Endothelial cell of umbilical vein (primary cell): ENCODE measurements at regions not wholly inside any gene's neighbourhood (a gene's known extent, or its start where the extent isn't known, plus 50 kb on each side); places are given as distances from the start of the nearest gene placed in this dataset.

ENCODE experiments used
- BruUV-seq: library from RNA; stranded (reverse); fragments of 400-500 nt; replicated peaks from 2 replicates; lab custom pipeline; 2021; lab: Mats Ljungman, UMichigan
- CTCF ChIA-PET: fragments of 300-600, 350-600 bp; sonication (Branson Sonifier 250); formaldehyde crosslinking; loops from one replicate; lab custom pipeline; 2021; ENCODE audit warnings: antibody characterized with exemption, inconsistent platforms; lab: Charles Lee
- POLR2A ChIA-PET: fragments of 300-600, 350-600 bp; sonication (Branson Sonifier 250); formaldehyde crosslinking; loops from one replicate; lab custom pipeline; 2021; ENCODE audit warnings: antibody characterized with exemption, inconsistent platforms; lab: Charles Lee
- DNase-seq: peaks from one replicate; pipeline ENCODE4 v3.0.0-alpha.2; 2011; ENCODE audit warnings: low read depth, low spot score
- FAIRE-seq: peaks from 2 replicates; lab custom pipeline; 2011; peaks lifted over from hg19 to GRCh38; lab: Jason Lieb, UNC
- H2AFZ ChIP-seq: 2 replicates; pipeline ENCODE4 v1.6.0; 2012; ENCODE audit warnings: low read depth, low read length, control low read depth, inconsistent platforms
- H3K27ac ChIP-seq: 2 replicates; pipeline ENCODE4 v1.5.1; 2011; ENCODE audit warnings: low read depth, mild to moderate bottlenecking, control low read depth, low read length, moderate library complexity; ENCODE audit not compliant: insufficient read depth
- H3K27me3 ChIP-seq, 2 experiments: 2 replicates each; pipeline versions ENCODE4 v1.6.0 to v1.6.1; 2011; ENCODE audit warnings: low read length in 2 of 2, mixed read lengths in 1 of 2; ENCODE audit not compliant: control insufficient read depth in 2 of 2, insufficient read depth in 2 of 2
- H3K36me3 ChIP-seq, 2 experiments: 2 replicates in 1 of 2; 3 replicates in 1 of 2; pipeline ENCODE4 v1.5.1; 2011; ENCODE audit warnings: low read length in 2 of 2, mild to moderate bottlenecking in 1 of 2, moderate library complexity in 1 of 2; ENCODE audit not compliant: control insufficient read depth in 2 of 2, insufficient read depth in 2 of 2; ENCODE audit errors: extremely low read depth in 1 of 2
- H3K4me1 ChIP-seq: 3 replicates; pipeline ENCODE4 v1.5.1; 2011; ENCODE audit warnings: mild to moderate bottlenecking, low read length; ENCODE audit not compliant: control insufficient read depth, insufficient read depth; ENCODE audit errors: extremely low read depth
- H3K4me2 ChIP-seq: 2 replicates; pipeline ENCODE4 v1.6.1; 2011; ENCODE audit warnings: low read length, control low read depth, mixed read lengths; ENCODE audit not compliant: insufficient read depth
- H3K4me3 ChIP-seq, 3 experiments: fragments of 200-600 bp in 1 of 3; sonication (generic), shearing (Covaris generic) in 1 of 3; replicated peaks in 1 of 3; 2 replicates each; pipeline ENCODE4 v1.5.1; 2011 to 2016; ENCODE audit warnings: control low read depth in 3 of 3, low read length in 3 of 3, mild to moderate bottlenecking in 2 of 3, inconsistent platforms in 1 of 3, low read depth in 1 of 3, moderate library complexity in 1 of 3; ENCODE audit not compliant: insufficient read depth in 1 of 3
- H3K79me2 ChIP-seq: 2 replicates; pipeline ENCODE4 v1.6.0; 2012; ENCODE audit warnings: low read length, inconsistent platforms; ENCODE audit not compliant: control insufficient read depth, insufficient read depth
- H3K9ac ChIP-seq: replicated peaks from 2 replicates; pipeline ENCODE3; 2011; ENCODE audit warnings: low read length, control low read depth; ENCODE audit not compliant: insufficient read depth; ENCODE audit errors: extremely low read depth
- H3K9me1 ChIP-seq: replicated peaks from 3 replicates; pipeline ENCODE4 v1.6.0; 2011; ENCODE audit warnings: mild to moderate bottlenecking, low read length; ENCODE audit not compliant: control insufficient read depth, insufficient read depth; ENCODE audit errors: extremely low read depth
- H3K9me3 ChIP-seq: replicated peaks from 2 replicates; pipeline ENCODE4 v1.5.1; 2012; ENCODE audit warnings: low read length, inconsistent platforms; ENCODE audit not compliant: control insufficient read depth, insufficient read depth
- H4K20me1 ChIP-seq: replicated peaks from 2 replicates; pipeline ENCODE3; 2011; ENCODE audit warnings: mild to moderate bottlenecking, low read length; ENCODE audit not compliant: control insufficient read depth, insufficient read depth; ENCODE audit errors: extremely low read depth
- EZH2 ChIP-seq: IDR thresholded peaks from 2 replicates; pipeline ENCODE4 v1.6.1; 2012; ENCODE audit warnings: borderline replicate concordance, low read depth, mild to moderate bottlenecking, moderate library complexity, low read length, inconsistent platforms; ENCODE audit not compliant: severe bottlenecking
- FOS ChIP-seq: IDR thresholded peaks from 2 replicates; pipeline ENCODE4 v1.6.1; 2011; ENCODE audit warnings: mild to moderate bottlenecking, low read length, moderate library complexity, borderline replicate concordance; ENCODE audit not compliant: insufficient read depth
- GATA2 ChIP-seq: IDR thresholded peaks from 2 replicates; pipeline ENCODE4 v1.7.0; 2011; ENCODE audit warnings: low read depth, mild to moderate bottlenecking, moderate library complexity, mixed read lengths, low read length; ENCODE audit not compliant: insufficient read length, insufficient read depth
- JUN ChIP-seq: IDR thresholded peaks from 2 replicates; pipeline ENCODE4 v1.6.1; 2011; ENCODE audit warnings: borderline replicate concordance, low read depth; ENCODE audit not compliant: insufficient read length, insufficient read depth
- MYC ChIP-seq: IDR thresholded peaks from one replicate; pipeline ENCODE4 v1.6.1; 2011; ENCODE audit warnings: mild to moderate bottlenecking, low read depth, low read length
- POLR2A ChIP-seq: IDR thresholded peaks from 2 replicates; pipeline ENCODE4 v1.6.1; 2012; ENCODE audit warnings: low read depth, mild to moderate bottlenecking, control low read depth, low read length
- POLR2AphosphoS5 ChIP-seq: IDR thresholded peaks from 2 replicates; pipeline ENCODE4 v1.6.1; 2012; ENCODE audit warnings: low read depth, mild to moderate bottlenecking, control low read depth, low read length, moderate library complexity; ENCODE audit not compliant: insufficient read depth
- dilution Hi-C: fragments of 300-500 bp; cut with MboI; formaldehyde crosslinking; loops from one replicate; pipeline ENCODE4 v1.15.0; 2019; ENCODE audit warnings: low sequenced_read_pairs; ENCODE audit not compliant: extremely low pct_ligation_motif_present
- intact Hi-C: fragments of 100-400 bp; cut with micrococcal nuclease; formaldehyde crosslinking; loops from one replicate; pipeline ENCODE4 v1.10.0; 2022
- TF ChIP-seq, protein P1 (sequence below): IDR thresholded peaks from 2 replicates; pipeline ENCODE4 v1.6.1; 2011; ENCODE audit not compliant: insufficient read depth, insufficient read length
- TF ChIP-seq, protein P2 (sequence below), 2 donors: IDR thresholded peaks; 1 replicate in 1 of 2; 2 replicates in 1 of 2; pipeline ENCODE4 v1.5.1; 2011; ENCODE audit warnings: low read length in 2 of 2, mild to moderate bottlenecking in 2 of 2, moderate library complexity in 2 of 2, control low read depth in 1 of 2, inconsistent platforms in 1 of 2, low read depth in 1 of 2; ENCODE audit not compliant: insufficient read depth in 1 of 2; ENCODE audit errors: extremely low read depth in 1 of 2

DNA sequence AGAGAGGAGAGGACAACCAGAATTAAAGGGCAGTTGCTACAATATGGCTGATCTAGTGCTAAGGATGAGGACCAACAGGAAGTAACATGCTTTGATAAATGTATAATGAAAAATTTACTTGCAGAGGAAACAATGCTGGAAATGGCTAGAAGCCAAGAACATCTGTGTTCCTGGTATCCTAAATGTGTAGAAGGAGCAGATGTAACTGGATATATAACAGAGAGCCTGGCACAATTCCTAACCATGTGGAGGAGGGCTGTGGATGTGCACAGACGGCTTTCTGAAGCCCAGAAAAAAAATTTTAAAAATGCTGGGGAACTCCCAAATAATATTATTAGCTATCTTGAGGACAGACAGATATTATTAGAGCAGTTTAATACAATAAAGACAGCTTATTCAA is 159.4 kb upstream of the GBE1 start:
- no peaks in the 10 kb centered on the region for H3K4me1 ChIP-seq
- no peak for DNase-seq

More for the DNA sequence above, 159.4 kb upstream of the GBE1 start:
- no peak for FAIRE-seq
- peaks cover 0 to 4% of the 10 kb centered on the region in 2 experiments for H3K27me3 ChIP-seq
- no TSS peak for BruUV-seq
- H3K9ac ChIP-seq: no peak overlapping the region
- no peak overlapping the region for H3K27ac ChIP-seq
- H3K36me3 ChIP-seq: no peaks in the 10 kb centered on the region
- no peaks in the 10 kb centered on the region for H3K9me1 ChIP-seq
- no peaks in the 10 kb centered on the region for H3K9me3 ChIP-seq
- ChIA-PET CTCF (interaction anchor here (1.4 to 2.8 kb wide), 2 partner anchors 11 to 12 kb away, joined by 3 to 12 read pairs; no protein-coding TSS in a partner anchor), POLR2A (no interaction called here)
- H3K4me2 ChIP-seq: no peak overlapping the region
- no peak overlapping the region for H2AFZ ChIP-seq
- H3K79me2 ChIP-seq: no peaks in the 10 kb centered on the region
- intact Hi-C loops: no loop called here
- H4K20me1 ChIP-seq: no peaks in the 10 kb centered on the region
- no peak overlapping the region for H3K4me3 ChIP-seq
- dilution Hi-C loops: no loop called here
- TF ChIP-seq POLR2AphosphoS5: no peak
- TF ChIP-seq, protein P1, sequence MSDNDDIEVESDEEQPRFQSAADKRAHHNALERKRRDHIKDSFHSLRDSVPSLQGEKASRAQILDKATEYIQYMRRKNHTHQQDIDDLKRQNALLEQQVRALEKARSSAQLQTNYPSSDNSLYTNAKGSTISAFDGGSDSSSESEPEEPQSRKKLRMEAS: no peak
- no peak for TF ChIP-seq FOS
- no peak for TF ChIP-seq EZH2
- no peak for TF ChIP-seq GATA2
- TF ChIP-seq JUN: no peak
- TF ChIP-seq POLR2A: no peak
- TF ChIP-seq MYC: no peak
- TF ChIP-seq, protein P2, sequence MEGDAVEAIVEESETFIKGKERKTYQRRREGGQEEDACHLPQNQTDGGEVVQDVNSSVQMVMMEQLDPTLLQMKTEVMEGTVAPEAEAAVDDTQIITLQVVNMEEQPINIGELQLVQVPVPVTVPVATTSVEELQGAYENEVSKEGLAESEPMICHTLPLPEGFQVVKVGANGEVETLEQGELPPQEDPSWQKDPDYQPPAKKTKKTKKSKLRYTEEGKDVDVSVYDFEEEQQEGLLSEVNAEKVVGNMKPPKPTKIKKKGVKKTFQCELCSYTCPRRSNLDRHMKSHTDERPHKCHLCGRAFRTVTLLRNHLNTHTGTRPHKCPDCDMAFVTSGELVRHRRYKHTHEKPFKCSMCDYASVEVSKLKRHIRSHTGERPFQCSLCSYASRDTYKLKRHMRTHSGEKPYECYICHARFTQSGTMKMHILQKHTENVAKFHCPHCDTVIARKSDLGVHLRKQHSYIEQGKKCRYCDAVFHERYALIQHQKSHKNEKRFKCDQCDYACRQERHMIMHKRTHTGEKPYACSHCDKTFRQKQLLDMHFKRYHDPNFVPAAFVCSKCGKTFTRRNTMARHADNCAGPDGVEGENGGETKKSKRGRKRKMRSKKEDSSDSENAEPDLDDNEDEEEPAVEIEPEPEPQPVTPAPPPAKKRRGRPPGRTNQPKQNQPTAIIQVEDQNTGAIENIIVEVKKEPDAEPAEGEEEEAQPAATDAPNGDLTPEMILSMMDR (IDR thresholded peaks at IDR 0.05; ENCODE audit: extremely low read depth in 1 of 2, insufficient read depth in 1 of 2, low read depth in 1 of 2, low read length in 2 of 2): no peak
